ENCODE measurements at regions not wholly inside any gene's neighbourhood (a gene's known extent, or its start where the extent isn't known, plus 50 kb on each side); places are given as distances from the start of the nearest gene placed in this dataset.

DNA sequence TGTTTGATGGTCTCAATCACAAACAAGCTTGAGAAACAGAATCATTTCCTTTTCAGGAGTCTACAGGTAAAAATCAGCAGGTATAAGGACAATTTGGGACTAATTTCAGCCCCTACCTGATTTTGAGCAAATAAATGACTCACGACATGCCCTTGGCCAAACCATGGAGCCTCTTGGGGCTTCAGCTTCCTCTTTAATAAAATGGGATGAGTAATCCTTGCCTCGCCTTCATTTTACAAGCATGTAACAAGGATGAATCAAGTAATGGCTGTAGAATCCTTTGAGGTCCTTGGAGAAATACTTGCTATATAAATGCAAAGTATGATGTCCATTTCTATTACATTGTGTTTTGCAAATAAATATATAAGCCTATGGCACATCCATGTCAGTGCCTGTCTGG is 212.8 kb upstream of the PODXL start:
- H3K27ac ChIP-seq (ENCODE audit: low read length in 2 of 2), result no peak overlapping the region
- no peaks in the 10 kb centered on the region for H3K79me2 ChIP-seq (ENCODE audit: control insufficient read depth, insufficient read depth, low read length)
- Mint-ChIP-seq H3K4me1 (no peaks in the 10 kb centered on the region), H3K9me3 (ENCODE audit: insufficient read depth) (peaks cover 3% of the 10 kb centered on the region), H3K27ac (no peak overlapping the region), H3K27me3 (peaks cover 5% of the 10 kb centered on the region), H3K4me3 (no peak overlapping the region)
- intact Hi-C loops (cut with micrococcal nuclease), result no loop called here
- H3K9me3 ChIP-seq (ENCODE audit: control extremely low read depth in 1 of 3, control insufficient read depth in 2 of 3, insufficient read depth in 1 of 3, low read length in 2 of 3), result no peaks in the 10 kb centered on the region
- no peak for TF ChIP-seq EZH2 (IDR thresholded peaks at IDR 0.05; ENCODE audit: borderline replicate concordance, insufficient read depth, low read depth, low read length, poor library complexity, severe bottlenecking)
- TF ChIP-seq, protein P1, sequence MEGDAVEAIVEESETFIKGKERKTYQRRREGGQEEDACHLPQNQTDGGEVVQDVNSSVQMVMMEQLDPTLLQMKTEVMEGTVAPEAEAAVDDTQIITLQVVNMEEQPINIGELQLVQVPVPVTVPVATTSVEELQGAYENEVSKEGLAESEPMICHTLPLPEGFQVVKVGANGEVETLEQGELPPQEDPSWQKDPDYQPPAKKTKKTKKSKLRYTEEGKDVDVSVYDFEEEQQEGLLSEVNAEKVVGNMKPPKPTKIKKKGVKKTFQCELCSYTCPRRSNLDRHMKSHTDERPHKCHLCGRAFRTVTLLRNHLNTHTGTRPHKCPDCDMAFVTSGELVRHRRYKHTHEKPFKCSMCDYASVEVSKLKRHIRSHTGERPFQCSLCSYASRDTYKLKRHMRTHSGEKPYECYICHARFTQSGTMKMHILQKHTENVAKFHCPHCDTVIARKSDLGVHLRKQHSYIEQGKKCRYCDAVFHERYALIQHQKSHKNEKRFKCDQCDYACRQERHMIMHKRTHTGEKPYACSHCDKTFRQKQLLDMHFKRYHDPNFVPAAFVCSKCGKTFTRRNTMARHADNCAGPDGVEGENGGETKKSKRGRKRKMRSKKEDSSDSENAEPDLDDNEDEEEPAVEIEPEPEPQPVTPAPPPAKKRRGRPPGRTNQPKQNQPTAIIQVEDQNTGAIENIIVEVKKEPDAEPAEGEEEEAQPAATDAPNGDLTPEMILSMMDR (IDR thresholded peaks at IDR 0.05), result no peak
- DNase-seq, result no peak
- no peaks in the 10 kb centered on the region for H3K36me3 ChIP-seq (replicated peaks in 1 of 2; ENCODE audit: control extremely low read depth in 1 of 2, control insufficient read depth in 1 of 2, extremely low read depth in 1 of 2, insufficient read depth in 2 of 2, low read length in 1 of 2)
- ATAC-seq (ENCODE audit: low read depth), result no peak
- no peak overlapping the region for H2AFZ ChIP-seq (ENCODE audit: insufficient read depth, low read depth, low read length, poor library complexity, severe bottlenecking)
- no peak overlapping the region for H3K4me2 ChIP-seq (replicated peaks; ENCODE audit: low read depth, low read length, poor library complexity, severe bottlenecking)
- no CpG with 5 or more reads among the region's 2 CpGs for whole genome bisulfite sequencing (ENCODE audit: insufficient coverage)
- no peaks in the 10 kb centered on the region for H3K4me1 ChIP-seq (ENCODE audit: control insufficient read depth in 2 of 2, insufficient read depth in 2 of 2, low read length in 2 of 2)
- peaks cover 0 to 5% (median 0%) of the 10 kb centered on the region in 4 experiments for H3K27me3 ChIP-seq (replicated peaks in 1 of 4; ENCODE audit: control extremely low read depth in 1 of 4, control insufficient read depth in 3 of 4, insufficient read depth in 4 of 4, low read length in 3 of 4)
- H3K9ac ChIP-seq (ENCODE audit: low read length), result no peak overlapping the region
- no peak overlapping the region for H3K4me3 ChIP-seq (ENCODE audit: control extremely low read depth in 1 of 5, extremely low read depth in 1 of 5, insufficient read depth in 1 of 5, low read depth in 2 of 5, low read length in 4 of 5)
- no peaks in the 10 kb centered on the region for H4K20me1 ChIP-seq (ENCODE audit: control insufficient read depth, insufficient read depth, low read length, poor library complexity, severe bottlenecking)
- POLR2A ChIA-PET, result no interaction called here
- CTCF ChIA-PET, result no interaction called here

GRCh38 chr7:131767591-131767990 is 211.2 kb upstream of the PODXL start:
- Histone ChIP-seq H4K20me1 (ENCODE audit: control insufficient read depth, insufficient read depth, low read length, poor library complexity, severe bottlenecking) (no peaks in the 10 kb centered on the region), H3K4me3 (ENCODE audit: control extremely low read depth in 1 of 5, extremely low read depth in 1 of 5, insufficient read depth in 1 of 5, low read depth in 2 of 5, low read length in 4 of 5) (no peak overlapping the region), H3K27me3 (replicated peaks in 1 of 4; ENCODE audit: control extremely low read depth in 1 of 4, control insufficient read depth in 3 of 4, insufficient read depth in 4 of 4, low read length in 3 of 4) (peaks cover 0 to 5% (median 0%) of the 10 kb centered on the region in 4 experiments), H3K79me2 (ENCODE audit: control insufficient read depth, insufficient read depth, low read length) (no peaks in the 10 kb centered on the region), H3K9ac (ENCODE audit: low read length) (no peak overlapping the region), H2AFZ (ENCODE audit: insufficient read depth, low read depth, low read length, poor library complexity, severe bottlenecking) (no peak overlapping the region), H3K27ac (ENCODE audit: low read length in 2 of 2) (no peak overlapping the region), H3K9me3 (ENCODE audit: control extremely low read depth in 1 of 3, control insufficient read depth in 2 of 3, insufficient read depth in 1 of 3, low read length in 2 of 3) (peaks cover 0 to 2% (median 0%) of the 10 kb centered on the region in 3 donors), H3K36me3 (replicated peaks in 1 of 2; ENCODE audit: control extremely low read depth in 1 of 2, control insufficient read depth in 1 of 2, extremely low read depth in 1 of 2, insufficient read depth in 2 of 2, low read length in 1 of 2) (no peaks in the 10 kb centered on the region), H3K4me1 (ENCODE audit: control insufficient read depth in 2 of 2, insufficient read depth in 2 of 2, low read length in 2 of 2) (no peaks in the 10 kb centered on the region), H3K4me2 (replicated peaks; ENCODE audit: low read depth, low read length, poor library complexity, severe bottlenecking) (no peak overlapping the region)
- intact Hi-C loops (cut with micrococcal nuclease), result no loop called here
- ChIA-PET CTCF (no interaction called here), POLR2A (no interaction called here)
- TF ChIP-seq, protein P1 (IDR thresholded peaks at IDR 0.05), result no peak
- no peak for TF ChIP-seq EZH2 (IDR thresholded peaks at IDR 0.05; ENCODE audit: borderline replicate concordance, insufficient read depth, low read depth, low read length, poor library complexity, severe bottlenecking)
- H3K4me3 Mint-ChIP-seq, result no peak overlapping the region
- H3K4me1 Mint-ChIP-seq, result no peaks in the 10 kb centered on the region
- WGBS (ENCODE audit: insufficient coverage), result 100% methylated on average over 2 of the region's 5 CpGs
- H3K9me3 Mint-ChIP-seq (ENCODE audit: insufficient read depth), result peaks cover 3% of the 10 kb centered on the region
- DNase-seq (no peak), ATAC-seq (ENCODE audit: low read depth) (no peak)
- H3K27me3 Mint-ChIP-seq, result peaks cover 11% of the 10 kb centered on the region
- no peak overlapping the region for H3K27ac Mint-ChIP-seq
